CD4-positive, alpha-beta T cell treated with Interleukin-12 subunit alpha and Interleukin-12 subunit beta, for 1 hour (primary cell): ENCODE measurements at regions not wholly inside any gene's neighbourhood (a gene's known extent, or its start where the extent isn't known, plus 50 kb on each side); places are given as distances from the start of the nearest gene placed in this dataset.

Source experiments
- DNase-seq: peaks from one replicate; pipeline ENCODE4 v3.0.0-alpha.2; 2020

- DNase-seq: no peak
Observed at GRCh38 chr17:56648321-56648720, 54.8 kb downstream of the NOG start.

GRCh38 chr17:56648806-56649205 lies 55.3 kb downstream of the NOG start:
- DNase-seq: no peak

- no peak for DNase-seq
Observed at GRCh38 chr17:56652628-56653027, 59.1 kb downstream of the NOG start.

GRCh38 chr17:56653877-56654276 lies 60.4 kb downstream of the NOG start:
- peak; percentile 66 for DNase-seq

GRCh38 chr17:56656701-56657327 lies 63.3 kb downstream of the NOG start:
- no peak for DNase-seq

- DNase-seq: no peak
Observed at GRCh38 chr17:56658648-56659047, 65.1 kb downstream of the NOG start.

- DNase-seq: no peak
Observed at GRCh38 chr17:56659622-56660021, 66.1 kb downstream of the NOG start.

GRCh38 chr17:56661906-56662305 lies 68.4 kb downstream of the NOG start:
- DNase-seq: no peak

- DNase-seq: no peak
Observed at GRCh38 chr17:56665864-56666263, 72.4 kb downstream of the NOG start.

GRCh38 chr17:56667925-56668458 lies 74.5 kb downstream of the NOG start:
- no peak for DNase-seq

GRCh38 chr17:56672195-56672594 lies 78.7 kb downstream of the NOG start:
- no peak for DNase-seq

GRCh38 chr17:56674401-56674925 lies 81.0 kb downstream of the NOG start:
- DNase-seq: no peak

- DNase-seq: no peak
Observed at GRCh38 chr17:56675876-56676660, 82.6 kb downstream of the NOG start.

- DNase-seq: no peak
Observed at GRCh38 chr17:56676810-56677209, 83.3 kb downstream of the NOG start.

- no peak for DNase-seq
Observed at GRCh38 chr17:56678249-56679114, 85.0 kb downstream of the NOG start.

- peak; percentile 27 for DNase-seq
Observed at GRCh38 chr17:56679115-56679776, 85.7 kb downstream of the NOG start.

- no peak for DNase-seq
Observed at GRCh38 chr17:56679777-56680422, 86.4 kb downstream of the NOG start.

GRCh38 chr17:56680676-56681075 lies 87.2 kb downstream of the NOG start:
- DNase-seq: no peak

- DNase-seq: peak; percentile 8
Observed at GRCh38 chr17:56681561-56682266, 88.2 kb downstream of the NOG start.

GRCh38 chr17:56688151-56688550 lies 94.7 kb downstream of the NOG start:
- no peak for DNase-seq
